H9 (cell line): ENCODE measurements at regions not wholly inside any gene's neighbourhood (a gene's known extent, or its start where the extent isn't known, plus 50 kb on each side); places are given as distances from the start of the nearest gene placed in this dataset.

Experiments used
- DNase-seq: peaks from one replicate; pipeline ENCODE4 v3.0.0-alpha.2; 2017
- H2AFZ ChIP-seq: one replicate; pipeline ENCODE4 v1.6.1; 2013; ENCODE audit warnings: mild to moderate bottlenecking, low read length, control low read depth, moderate library complexity
- H2AK5ac ChIP-seq: 2 replicates; pipeline ENCODE4 v1.6.1; 2013; ENCODE audit warnings: low read length, control low read depth, mixed read lengths; ENCODE audit not compliant: insufficient read length
- H2BK120ac ChIP-seq: one replicate; pipeline ENCODE4 v1.6.1; 2013; ENCODE audit warnings: low read depth, mild to moderate bottlenecking, low read length, control low read depth, inconsistent platforms; ENCODE audit not compliant: poor library complexity, severe bottlenecking
- H2BK12ac ChIP-seq: 2 replicates; pipeline ENCODE4 v1.6.1; 2013; ENCODE audit warnings: low read length, control low read depth, mixed read lengths, low read depth; ENCODE audit not compliant: insufficient read length
- H2BK15ac ChIP-seq: 2 replicates; pipeline ENCODE4 v1.6.1; 2013; ENCODE audit warnings: low read depth, low read length, control low read depth
- H2BK20ac ChIP-seq: one replicate; pipeline ENCODE4 v1.6.1; 2013; ENCODE audit warnings: low read depth, mild to moderate bottlenecking, low read length, control low read depth, inconsistent platforms; ENCODE audit not compliant: poor library complexity, severe bottlenecking
- H2BK5ac ChIP-seq: 2 replicates; pipeline ENCODE4 v1.6.1; 2013; ENCODE audit warnings: low read length, control low read depth, mixed read lengths; ENCODE audit not compliant: insufficient read length
- H3K14ac ChIP-seq: 2 replicates; pipeline ENCODE4 v1.6.1; 2013; ENCODE audit warnings: low read length, control low read depth; ENCODE audit not compliant: insufficient read depth
- H3K18ac ChIP-seq: 2 replicates; pipeline ENCODE4 v1.6.1; 2013; ENCODE audit warnings: low read depth, mild to moderate bottlenecking, mixed read lengths, low read length, control low read depth; ENCODE audit not compliant: insufficient read length
- H3K23ac ChIP-seq: 2 replicates; pipeline ENCODE4 v1.6.1; 2013; ENCODE audit warnings: low read length, control low read depth, mixed read lengths, low read depth; ENCODE audit not compliant: insufficient read length
- H3K23me2 ChIP-seq: 2 replicates; pipeline ENCODE4 v1.6.1; 2013; ENCODE audit warnings: low read depth, mild to moderate bottlenecking, mixed read lengths, low read length, control low read depth; ENCODE audit not compliant: insufficient read length, poor library complexity, severe bottlenecking
- H3K27ac ChIP-seq: 2 replicates; pipeline ENCODE4 v1.5.1; 2013; ENCODE audit warnings: low read length, control low read depth, mixed read lengths, low read depth; ENCODE audit not compliant: insufficient read length
- H3K27me3 ChIP-seq: 2 replicates; pipeline ENCODE4 v1.6.1; 2013; ENCODE audit warnings: low read length, control low read depth, inconsistent platforms; ENCODE audit not compliant: insufficient read depth
- H3K4ac ChIP-seq: 2 replicates; pipeline ENCODE4 v1.6.1; 2013; ENCODE audit warnings: low read depth, mild to moderate bottlenecking, control low read depth, inconsistent platforms, low read length, moderate library complexity
- H3K4me1 ChIP-seq: 2 replicates; pipeline ENCODE4 v1.6.1; 2013; ENCODE audit warnings: low read length, control low read depth, inconsistent platforms; ENCODE audit not compliant: insufficient read depth
- H3K4me2 ChIP-seq: 2 replicates; pipeline ENCODE4 v1.6.1; 2013; ENCODE audit warnings: low read length, control low read depth, mixed read lengths; ENCODE audit not compliant: insufficient read length, insufficient read depth
- H3K56ac ChIP-seq: 2 replicates; pipeline ENCODE4 v1.6.1; 2013; ENCODE audit warnings: low read depth, mild to moderate bottlenecking, mixed read lengths, low read length, control low read depth; ENCODE audit not compliant: insufficient read length
- H3K79me1 ChIP-seq: 2 replicates; pipeline ENCODE4 v1.6.1; 2013; ENCODE audit warnings: low read depth, mild to moderate bottlenecking, moderate library complexity, low read length, control low read depth, inconsistent platforms; ENCODE audit not compliant: insufficient read depth, poor library complexity, severe bottlenecking
- H3K79me2 ChIP-seq: 2 replicates; pipeline ENCODE4 v1.6.1; 2013; ENCODE audit warnings: low read length, control low read depth, inconsistent platforms; ENCODE audit not compliant: insufficient read depth
- H3K9ac ChIP-seq: 2 replicates; pipeline ENCODE4 v1.6.1; 2013; ENCODE audit warnings: low read length, control low read depth, mixed read lengths; ENCODE audit not compliant: insufficient read length; ENCODE audit errors: extremely low read depth
- H3K9me3 ChIP-seq: one replicate; pipeline ENCODE4 v1.6.1; 2013; ENCODE audit warnings: low read depth, low read length, inconsistent platforms; ENCODE audit not compliant: control insufficient read depth
- H3T11ph ChIP-seq: one replicate; pipeline ENCODE4 v1.6.1; 2013; ENCODE audit warnings: mild to moderate bottlenecking, low read length, control low read depth, inconsistent platforms
- H4K20me1 ChIP-seq: one replicate; pipeline ENCODE4 v1.6.1; 2013; ENCODE audit not compliant: control insufficient read depth, insufficient read length, insufficient read depth
- H4K5ac ChIP-seq: 2 replicates; pipeline ENCODE4 v1.6.1; 2013; ENCODE audit warnings: low read depth, mild to moderate bottlenecking, mixed read lengths, low read length, control low read depth; ENCODE audit not compliant: insufficient read length
- H4K8ac ChIP-seq: replicated peaks from 2 replicates; pipeline ENCODE4 v1.6.1; 2013; ENCODE audit warnings: low read length, control low read depth, mixed read lengths, low read depth; ENCODE audit not compliant: insufficient read length
- H4K91ac ChIP-seq: 2 replicates; pipeline ENCODE4 v1.6.1; 2013; ENCODE audit warnings: low read depth, mild to moderate bottlenecking, moderate library complexity, mixed read lengths, low read length, control low read depth; ENCODE audit not compliant: insufficient read length
- H3K27ac Mint-ChIP-seq, 3 experiments: 2 replicates in 2 of 3; 3 replicates in 1 of 3; pipeline ENCODE4 v1.8.0; 2020 to 2021; ENCODE audit warnings: mixed read lengths in 3 of 3, mild to moderate bottlenecking in 1 of 3, moderate library complexity in 1 of 3
- H3K27me3 Mint-ChIP-seq: 2 replicates; pipeline ENCODE4 v1.8.0; 2021; ENCODE audit warnings: low read depth, mild to moderate bottlenecking, moderate library complexity, mixed read lengths
- H3K36me3 Mint-ChIP-seq, 3 experiments: 2 replicates in 2 of 3; 3 replicates in 1 of 3; pipeline ENCODE4 v1.8.0; 2020 to 2021; ENCODE audit warnings: low read depth in 3 of 3, mixed read lengths in 3 of 3; ENCODE audit not compliant: insufficient read depth in 1 of 3
- H3K4me1 Mint-ChIP-seq, 2 experiments: 2 replicates each; pipeline ENCODE4 v1.8.0; 2020; ENCODE audit warnings: mixed read lengths in 2 of 2
- H3K4me3 Mint-ChIP-seq, 2 experiments: 2 replicates in 1 of 2; 3 replicates in 1 of 2; pipeline ENCODE4 v1.8.0; 2020 to 2021; ENCODE audit warnings: mild to moderate bottlenecking in 2 of 2, mixed read lengths in 2 of 2, moderate library complexity in 1 of 2
- H3K9me3 Mint-ChIP-seq, 2 experiments: 2 replicates in 1 of 2; 3 replicates in 1 of 2; pipeline ENCODE4 v1.8.0; 2020; ENCODE audit warnings: mild to moderate bottlenecking in 2 of 2, mixed read lengths in 2 of 2, moderate library complexity in 1 of 2
- CTCF ChIP-seq: fragments of 200-600 bp; sonication (generic); conservative IDR thresholded peaks from 3 replicates; pipeline ENCODE4 v1.8.0; 2021; ENCODE audit warnings: antibody characterized with exemption, mild to moderate bottlenecking
- WGBS: extraction: QIAGEN DNeasy Blood & Tissue Kit; methylation state at CpG from one replicate; pipeline ENCODE4 v1.1.7; 2013; ENCODE audit warnings: missing lambda C conversion rate, low lambda C conversion rate, mixed read lengths; ENCODE audit not compliant: insufficient read length; ENCODE audit errors: extremely low coverage; 5-methylcytosine and 5-hydroxymethylcytosine counted together

GRCh38 chr1:73499671-73500070 is 698.3 kb downstream of the LRRIQ3 start:
- H3K4me1 ChIP-seq, result no peaks in the 10 kb centered on the region; the same call in 1 of the 2 replicates
- Mint-ChIP-seq H3K4me3 (no peak overlapping the region), H3K36me3 (no peaks in the 10 kb centered on the region), H3K27me3 (no peaks in the 10 kb centered on the region), H3K9me3 (no peaks in the 10 kb centered on the region), H3K27ac (no peak overlapping the region), H3K4me1 (no peaks in the 10 kb centered on the region)
- no peak overlapping the region for H2BK12ac ChIP-seq
- H2BK20ac ChIP-seq, result no peak overlapping the region
- TF ChIP-seq CTCF, result no peak
- H3K27me3 ChIP-seq, result no peaks in the 10 kb centered on the region
- no peak overlapping the region for H2AK5ac ChIP-seq
- H3K23me2 ChIP-seq, result no peaks in the 10 kb centered on the region
- H4K20me1 ChIP-seq, result no peaks in the 10 kb centered on the region
- no peak overlapping the region for H4K8ac ChIP-seq
- no peak overlapping the region for H4K5ac ChIP-seq
- H3K9ac ChIP-seq, result no peak overlapping the region
- H2BK5ac ChIP-seq, result no peak overlapping the region
- no peak overlapping the region for H3K18ac ChIP-seq
- H3K79me2 ChIP-seq, result no peaks in the 10 kb centered on the region
- DNase-seq, result no peak
- no peak overlapping the region for H3K4ac ChIP-seq
- H3K4me2 ChIP-seq, result no peak overlapping the region
- no peak overlapping the region for H3K56ac ChIP-seq
- H2BK120ac ChIP-seq, result no peak overlapping the region
- no peak overlapping the region for H2AFZ ChIP-seq
- WGBS, result no CpG with 5 or more reads among the region's 2 CpGs
- H3T11ph ChIP-seq, result no peak overlapping the region
- no peak overlapping the region for H2BK15ac ChIP-seq
- H3K27ac ChIP-seq, result no peak overlapping the region
- H3K14ac ChIP-seq, result no peak overlapping the region
- H3K23ac ChIP-seq, result no peak overlapping the region
- H4K91ac ChIP-seq, result no peak overlapping the region
- H3K9me3 ChIP-seq, result no peaks in the 10 kb centered on the region
- no peaks in the 10 kb centered on the region for H3K79me1 ChIP-seq
